ENCODE measurements at regions not wholly inside any gene's neighbourhood (a gene's known extent, or its start where the extent isn't known, plus 50 kb on each side); places are given as distances from the start of the nearest gene placed in this dataset.
"Not testable (repeated sequence)": the region's sequence is repeated elsewhere in the genome, so short reads cannot be mapped to it uniquely, and the experiment has no call there.

DNA sequence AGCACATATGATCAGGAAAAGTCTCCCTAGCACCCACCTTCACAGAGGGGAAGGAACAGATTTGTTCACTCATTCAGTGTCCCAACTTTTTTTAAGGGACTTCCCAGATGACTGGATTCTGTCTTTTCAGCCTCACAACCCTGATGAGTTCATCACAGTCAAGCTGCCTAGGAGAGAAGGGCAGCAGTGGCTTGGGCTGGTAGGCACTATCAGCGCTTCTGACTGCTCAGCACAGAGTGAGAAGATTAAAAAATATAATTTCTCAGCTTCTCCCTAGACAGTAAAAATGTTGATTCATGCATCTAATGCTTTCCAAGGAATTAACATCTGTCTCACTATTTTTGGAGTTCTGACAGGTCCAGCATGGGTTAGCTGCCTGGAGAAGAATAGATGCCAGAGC lies 328.2 kb downstream of the DTHD1 start:
- no peak for DNase-seq

- no peak for DNase-seq
These were observed 329.2 kb downstream of the DTHD1 start for GRCh38 chr4:36610628-36611027.

GRCh38 chr4:36613142-36613541 lies 331.7 kb downstream of the DTHD1 start:
- not testable (repeated sequence) for DNase-seq

- no peak for DNase-seq
These were observed 332.6 kb downstream of the DTHD1 start for GRCh38 chr4:36614011-36614410.

DNA sequence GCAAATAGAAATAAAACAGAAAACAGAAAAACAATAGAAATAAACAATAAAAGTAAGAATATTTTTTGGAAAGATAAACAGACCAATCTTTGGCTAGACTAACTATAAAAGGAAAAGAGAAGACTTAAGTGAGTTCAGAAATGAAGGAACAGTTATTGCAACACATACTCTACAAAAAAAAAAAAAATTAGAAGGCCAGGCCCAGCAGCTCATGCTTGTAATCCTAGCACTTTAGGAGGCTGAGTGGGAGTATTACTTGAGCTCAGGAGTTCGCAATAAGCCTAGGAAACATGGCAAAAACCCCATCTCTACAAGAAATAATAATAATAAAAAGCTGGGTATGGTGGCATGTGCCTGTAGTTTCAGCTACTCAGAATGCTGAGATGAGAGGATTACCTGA lies 336.7 kb downstream of the DTHD1 start:
- DNase-seq = no peak

DNA sequence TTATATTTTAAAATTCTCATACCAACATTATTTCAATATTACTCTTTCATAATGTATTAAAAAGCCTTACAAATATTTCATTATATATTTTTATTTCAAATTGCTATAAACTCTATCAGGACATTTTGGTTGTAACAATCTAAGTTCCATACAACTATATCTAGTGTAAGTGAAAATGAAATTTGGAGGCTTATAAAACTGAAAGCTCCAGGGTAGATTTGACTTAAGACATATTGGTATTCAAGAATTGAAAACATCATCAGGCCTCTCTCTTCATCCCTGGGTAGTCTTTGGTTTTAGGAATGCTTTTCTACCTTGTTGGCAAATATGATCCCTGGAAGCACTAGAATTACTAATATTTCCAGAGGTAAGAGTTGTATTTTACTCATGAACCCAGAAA lies 342.6 kb downstream of the DTHD1 start:
- no peak for DNase-seq

GRCh38 chr4:36638273-36638811 lies 356.9 kb downstream of the DTHD1 start:
- no peak for DNase-seq

GRCh38 chr4:36640876-36641275 lies 359.5 kb downstream of the DTHD1 start:
- no peak for DNase-seq

DNA sequence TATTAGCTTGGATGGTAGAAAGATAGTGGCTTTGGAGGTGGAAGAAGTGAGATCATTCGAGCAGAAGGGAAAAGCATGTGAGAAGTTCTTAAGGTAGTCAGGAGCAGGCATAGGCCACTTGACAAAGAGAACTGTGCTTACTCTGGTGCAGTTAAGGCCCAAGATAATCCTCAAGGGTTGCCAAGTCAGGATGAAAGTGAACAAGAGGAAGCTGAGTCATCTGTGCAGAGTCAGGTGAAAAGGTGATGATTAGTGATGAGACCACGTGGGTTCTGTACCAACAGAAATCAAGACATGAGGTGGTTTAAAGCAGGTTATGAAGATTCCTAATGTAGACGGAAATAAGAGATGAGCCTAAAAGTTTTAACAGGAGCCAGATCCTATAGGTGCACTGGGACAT lies 369.8 kb downstream of the DTHD1 start:
- no peak for DNase-seq

DNA sequence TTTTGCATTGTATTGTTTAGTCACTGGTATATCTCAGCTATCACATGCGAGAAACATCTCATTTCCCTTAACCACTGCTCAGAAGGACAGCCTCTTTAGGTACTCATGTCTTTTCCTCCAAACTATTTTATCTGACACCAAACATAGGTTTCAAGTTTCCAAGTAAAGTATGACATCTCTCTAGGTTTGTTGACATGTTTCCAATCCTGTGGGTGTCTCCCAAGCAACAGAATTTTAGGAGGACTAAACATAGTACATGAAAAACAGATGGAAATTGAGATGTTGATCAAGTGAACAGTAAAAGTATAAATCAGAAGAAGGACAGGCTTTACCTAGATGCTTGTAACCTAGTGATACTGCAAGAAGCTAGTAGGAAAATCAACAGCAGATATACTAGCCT lies 371.4 kb downstream of the DTHD1 start:
- no peak for DNase-seq

- DNase-seq = no peak
These were observed 384.6 kb downstream of the DTHD1 start for GRCh38 chr4:36665985-36666527.

- no peak for DNase-seq
These were observed 394.0 kb downstream of the DTHD1 start for GRCh38 chr4:36675436-36675835.

GRCh38 chr4:36676139-36677050 lies 395.0 kb downstream of the DTHD1 start:
- no peak for DNase-seq

DNA sequence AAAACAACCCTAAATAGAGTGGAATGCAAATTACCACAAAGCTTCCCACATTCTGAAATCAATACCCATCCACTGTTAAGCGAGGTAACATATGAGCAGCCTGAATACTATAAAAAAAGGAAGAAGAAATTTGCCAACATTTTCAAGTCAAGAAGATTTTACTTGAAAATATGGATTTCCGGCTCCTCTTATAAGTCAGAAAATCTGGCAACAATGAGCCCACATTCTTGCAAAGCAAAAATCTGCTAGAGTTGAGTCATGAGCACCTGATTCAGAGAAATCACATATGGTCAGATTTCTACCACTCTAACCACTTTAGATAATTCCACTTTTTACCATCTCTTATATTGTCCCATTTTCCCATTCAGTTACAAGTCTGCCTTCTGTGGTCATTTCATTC lies 395.7 kb downstream of the DTHD1 start:
- DNase-seq = no peak

DNA sequence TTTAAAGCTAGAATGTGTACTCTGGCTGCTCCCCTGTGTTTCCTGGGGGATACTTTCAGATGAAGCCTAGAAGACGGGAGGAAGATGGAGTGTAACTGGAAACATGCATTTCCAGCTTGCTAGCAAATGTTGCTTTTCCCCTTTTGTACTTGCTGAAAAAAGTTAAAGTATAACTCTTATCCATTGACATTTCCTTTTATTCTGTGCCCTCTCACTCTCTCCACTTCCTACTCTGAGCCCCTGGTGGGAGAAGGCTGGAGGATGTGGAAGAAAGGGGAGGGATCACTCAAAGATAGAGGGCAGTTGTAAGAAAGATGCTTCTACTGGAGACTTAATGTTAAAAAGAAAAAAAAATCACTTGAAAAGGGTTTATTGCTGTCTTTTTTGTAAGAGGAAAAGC lies 396.5 kb downstream of the DTHD1 start:
- DNase-seq = no peak

- no peak for DNase-seq
These were observed 406.3 kb downstream of the DTHD1 start for GRCh38 chr4:36687681-36688080.

- no peak for DNase-seq
These were observed 411.2 kb downstream of the DTHD1 start for GRCh38 chr4:36692586-36692985.

GRCh38 chr4:36702245-36702644 lies 420.8 kb downstream of the DTHD1 start:
- no peak for DNase-seq

DNA sequence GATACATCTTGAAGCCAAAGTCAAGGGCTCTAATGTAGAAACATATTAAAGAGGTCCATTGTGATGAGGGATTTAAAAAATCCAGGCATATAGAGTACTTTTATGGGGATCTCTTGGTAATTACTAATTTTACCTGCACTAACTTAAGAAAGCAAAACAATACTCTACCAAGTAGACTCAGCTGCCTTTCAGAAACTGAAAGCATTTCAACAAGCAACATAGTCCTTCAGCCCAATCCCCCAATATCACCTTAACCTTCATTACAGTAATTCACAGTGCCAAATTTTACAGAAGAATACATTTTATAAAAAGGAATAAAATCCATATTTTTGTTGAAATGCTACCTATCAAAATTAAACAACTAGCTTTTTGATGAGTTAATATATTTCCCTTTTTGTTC lies 422.9 kb downstream of the DTHD1 start:
- no peak for DNase-seq

DNA sequence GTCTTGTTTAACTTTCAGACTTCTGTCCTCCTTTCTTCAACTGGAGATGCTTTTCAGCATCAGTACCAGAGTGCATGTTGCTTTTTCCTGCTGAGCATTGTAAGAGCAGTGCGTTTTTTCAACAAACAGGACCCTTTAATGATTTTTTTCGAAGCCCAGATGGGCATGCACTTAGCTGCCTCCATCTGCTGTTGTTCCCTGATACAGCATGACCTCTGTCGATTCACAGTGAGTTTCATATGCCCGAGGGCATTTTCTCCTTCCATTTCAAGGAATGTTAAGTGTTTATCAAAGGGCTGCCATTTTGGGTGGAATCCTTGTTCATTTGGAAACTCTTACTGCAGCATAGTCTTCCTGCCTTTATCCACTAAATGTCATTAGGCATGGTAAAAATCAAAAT lies 428.6 kb downstream of the DTHD1 start:
- DNase-seq = no peak

DNA sequence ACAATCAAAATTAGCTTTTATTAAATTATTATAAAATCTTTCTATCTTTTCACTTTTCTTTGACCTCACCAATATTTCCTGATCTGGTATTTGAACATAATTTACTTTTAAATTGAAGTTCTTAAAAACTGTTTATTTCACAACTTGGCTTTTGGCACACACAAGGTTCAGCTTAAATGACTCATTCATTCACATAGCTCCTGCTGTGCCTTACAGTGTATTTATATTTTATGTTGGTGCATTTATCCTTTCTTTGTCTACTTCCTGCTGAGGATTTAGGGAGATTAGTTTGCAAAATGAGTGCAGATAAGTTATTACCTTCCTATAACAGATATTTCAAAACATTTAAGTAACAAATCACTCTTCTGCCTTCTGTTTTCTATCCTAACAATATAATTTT lies 430.6 kb downstream of the DTHD1 start:
- DNase-seq = no peak

- DNase-seq = no peak
These were observed 435.5 kb downstream of the DTHD1 start for GRCh38 chr4:36716874-36717273.

DNA sequence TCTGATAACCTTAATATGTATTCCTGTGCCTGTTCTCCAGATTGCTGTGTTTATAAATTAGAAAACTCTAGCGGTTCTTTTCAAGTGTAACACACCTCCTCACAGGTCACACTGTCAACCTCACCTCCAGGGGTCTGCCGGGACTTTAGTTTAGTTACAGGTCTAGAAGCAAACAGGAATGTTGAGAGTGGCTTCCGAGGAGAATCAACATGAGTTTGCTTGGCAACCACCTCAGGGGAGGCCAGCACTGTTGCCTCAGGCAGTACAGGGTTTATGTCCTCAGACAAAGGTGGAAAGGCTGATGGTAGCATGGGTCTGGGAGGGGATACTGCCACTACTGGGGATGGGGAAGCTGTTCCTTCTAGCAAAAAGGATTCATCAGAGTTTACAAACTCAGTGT lies 438.0 kb downstream of the DTHD1 start:
- no peak for DNase-seq

DNA sequence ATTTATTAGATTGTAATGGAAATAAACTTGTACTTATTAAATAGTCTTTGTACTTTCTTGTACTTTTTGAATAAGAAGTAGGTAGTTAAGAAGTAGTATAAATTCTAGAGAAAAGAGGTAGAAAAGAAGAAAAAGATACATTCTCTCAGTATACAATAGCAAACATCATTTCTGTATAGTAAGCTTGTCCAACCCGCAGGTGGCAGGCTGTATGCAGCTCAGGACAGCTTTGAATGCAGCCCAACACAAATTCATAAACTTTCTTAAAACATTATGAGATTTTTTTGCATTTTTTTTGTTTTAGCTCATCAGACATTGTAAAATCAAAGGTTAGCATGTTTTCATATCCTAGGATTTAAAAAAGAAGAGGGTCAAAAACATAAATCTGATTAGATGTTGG lies 441.6 kb downstream of the DTHD1 start:
- DNase-seq = no peak

DNA sequence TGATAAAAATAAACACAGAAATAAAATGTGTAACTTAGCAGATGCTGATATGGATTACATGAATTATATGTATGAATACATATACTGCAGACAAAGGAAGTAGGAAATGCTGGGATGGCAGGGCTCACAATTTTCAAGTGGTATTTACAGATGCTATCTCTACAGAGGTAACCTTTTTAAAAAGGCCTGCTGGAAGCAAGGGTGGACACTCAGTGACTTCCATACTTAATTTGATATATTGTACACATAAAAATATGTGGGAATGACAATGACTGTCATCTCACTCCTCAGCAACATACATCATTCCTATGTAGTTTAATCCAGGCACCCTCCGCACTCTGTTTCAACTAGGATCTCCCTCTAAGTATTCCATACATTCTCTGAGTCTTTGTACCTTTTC lies 452.9 kb downstream of the DTHD1 start:
- DNase-seq = no peak
